GM18505 (cell line): ENCODE measurements at regions not wholly inside any gene's neighbourhood (a gene's known extent, or its start where the extent isn't known, plus 50 kb on each side); places are given as distances from the start of the nearest gene placed in this dataset.

ENCODE experiments used
- ATAC-seq: cut with Tn5 transposase; IDR thresholded peaks from one replicate; pipeline ENCODE4 v1.9.1; 2021; ENCODE audit not compliant: unreplicated experiment
- POLR2A ChIP-seq: IDR thresholded peaks from 4 replicates; pipeline ENCODE4 v1.6.1; 2011; ENCODE audit warnings: borderline replicate concordance; ENCODE audit not compliant: insufficient read depth, insufficient read length; ENCODE audit errors: extremely low read depth

GRCh38 chr6:21531393-21531792 lies 62.2 kb upstream of the SOX4 start:
- no peak for TF ChIP-seq POLR2A
- no peak for ATAC-seq

GRCh38 chr6:21533678-21534077 lies 59.9 kb upstream of the SOX4 start:
- TF ChIP-seq POLR2A: no peak
- ATAC-seq: no peak

- ATAC-seq: no peak
- TF ChIP-seq POLR2A: no peak
Observed at GRCh38 chr6:21536280-21536766, 57.2 kb upstream of the SOX4 start.

DNA sequence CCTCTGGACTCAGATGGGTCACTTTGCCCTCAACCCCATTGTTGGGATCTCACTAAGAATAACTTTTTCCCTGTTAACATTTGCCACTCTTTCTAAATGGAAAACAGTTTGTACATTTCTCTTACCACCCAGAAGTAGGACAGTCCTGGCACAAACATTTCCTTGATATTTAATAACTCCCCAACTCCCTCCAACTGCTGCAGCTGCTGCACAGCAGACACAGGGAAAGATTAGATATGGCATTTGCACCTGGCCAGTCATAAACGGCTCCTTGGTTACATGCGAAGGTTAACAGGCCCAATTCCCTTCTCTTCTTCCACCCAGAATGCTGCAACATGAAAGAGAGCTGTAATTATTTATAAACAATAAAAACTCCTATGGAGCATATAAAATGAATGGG lies 55.9 kb upstream of the SOX4 start:
- TF ChIP-seq POLR2A: no peak

DNA sequence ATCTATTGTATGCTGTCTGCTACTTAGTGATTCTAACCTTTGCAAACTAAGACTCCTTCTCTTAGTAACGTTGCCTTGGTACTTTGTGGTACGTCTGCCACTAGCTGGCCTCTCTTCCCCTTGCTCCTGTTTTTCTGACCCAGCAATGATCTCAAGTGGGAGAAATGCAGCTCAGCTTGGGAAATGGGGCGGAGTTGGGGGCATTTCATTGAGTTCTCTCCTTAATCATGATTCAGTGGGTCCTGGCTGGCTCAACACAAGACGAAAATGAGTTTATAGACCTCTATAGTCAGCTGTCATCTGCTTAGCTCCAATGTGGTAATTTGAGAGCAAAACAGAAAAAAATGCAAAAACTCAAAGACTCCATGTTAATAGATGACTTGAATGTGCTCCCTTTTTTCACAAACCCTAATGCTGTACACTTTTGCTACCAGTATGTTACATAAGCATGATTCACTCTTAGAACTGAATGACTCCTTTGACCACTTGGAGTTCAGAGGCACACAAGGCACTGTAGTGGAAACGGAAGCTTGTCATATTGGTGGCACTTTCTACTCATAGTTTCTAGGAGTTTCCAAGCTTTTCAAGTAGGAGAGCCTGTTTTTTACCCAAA lies 55.3 kb upstream of the SOX4 start:
- no peak for TF ChIP-seq POLR2A
- ATAC-seq: no peak

More for the DNA sequence above, 55.9 kb upstream of the SOX4 start:
- no peak for ATAC-seq

DNA sequence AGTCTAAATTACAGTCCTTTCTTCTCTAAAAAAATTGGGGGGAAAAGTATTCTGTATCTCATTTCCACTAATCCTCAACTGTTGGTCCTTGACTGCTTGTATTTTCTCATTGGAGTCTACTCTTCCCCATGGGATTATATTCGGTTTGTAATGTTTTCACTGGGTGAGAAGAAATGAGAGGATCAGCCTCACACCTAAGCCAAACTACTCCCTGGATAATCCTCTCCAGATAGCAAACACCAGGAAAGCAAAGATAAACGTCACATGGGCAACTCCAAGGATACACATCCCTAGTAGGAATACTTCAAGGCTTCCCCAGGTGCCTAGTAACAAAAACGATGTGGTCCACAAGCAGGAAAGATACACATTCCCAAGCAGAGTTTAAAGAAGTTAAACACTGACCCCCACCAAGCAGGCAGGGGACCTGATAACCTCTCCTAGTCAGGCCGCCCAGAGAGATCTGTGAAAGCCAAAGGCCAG lies 53.9 kb upstream of the SOX4 start:
- no peak for TF ChIP-seq POLR2A
- no peak for ATAC-seq
